SK-N-SH (cell line): ENCODE measurements at regions not wholly inside any gene's neighbourhood (a gene's known extent, or its start where the extent isn't known, plus 50 kb on each side); places are given as distances from the start of the nearest gene placed in this dataset.

Experiments used
- CTCF ChIA-PET: fragments of 300-600, 350-600 bp; formaldehyde crosslinking; extraction: SDS; loops from one replicate; lab custom pipeline; 2021; lab: Yijun Ruan, JAX
- POLR2A ChIA-PET: fragments of 350-600 bp; sonication (Branson Sonifier 250); formaldehyde crosslinking; extraction: SDS; loops from one replicate; lab custom pipeline; 2020; ENCODE audit warnings: antibody characterized with exemption, inconsistent platforms; lab: Yijun Ruan, JAX
- DNase-seq: peaks from one replicate; pipeline ENCODE4 v3.0.0; 2012
- H2AFZ ChIP-seq: fragments of 200-600 bp; sonication (generic); 2 replicates; pipeline ENCODE4 v1.8.1; 2016; ENCODE audit warnings: antibody characterized with exemption, mild to moderate bottlenecking, low read depth
- H3F3A ChIP-seq: fragments of 200-600 bp; sonication (generic); replicated peaks from 2 replicates; pipeline ENCODE3; 2016; ENCODE audit warnings: antibody characterized with exemption, mild to moderate bottlenecking; ENCODE audit not compliant: insufficient read depth
- H3K27ac ChIP-seq, 2 experiments: fragments of 200-500 bp in 1 of 2; fragments of 200-600 bp in 1 of 2; sonication (Bioruptor generic) in 1 of 2; sonication (generic), shearing (Covaris generic) in 1 of 2; 2 replicates each; pipeline versions ENCODE4 v1.5.1 to v1.6.1; 2014 to 2016; ENCODE audit warnings: low read depth in 2 of 2, inconsistent platforms in 1 of 2, low read length in 1 of 2, mild to moderate bottlenecking in 1 of 2, mixed read lengths in 1 of 2
- H3K27me3 ChIP-seq: fragments of 200-600 bp; sonication (generic), shearing (Covaris generic); 2 replicates; pipeline ENCODE4 v1.6.1; 2016; ENCODE audit warnings: mixed run types; ENCODE audit not compliant: insufficient read depth
- H3K36me3 ChIP-seq, 2 experiments: fragments of 200-500 bp in 1 of 2; fragments of 200-600 bp in 1 of 2; sonication (Bioruptor generic) in 1 of 2; sonication (generic) in 1 of 2; replicated peaks in 1 of 2; 2 replicates each; pipeline versions ENCODE3 to v1.5.1; 2014 to 2016; ENCODE audit warnings: low read length in 1 of 2, mild to moderate bottlenecking in 1 of 2; ENCODE audit not compliant: insufficient read depth in 2 of 2, control insufficient read depth in 1 of 2
- H3K4me1 ChIP-seq, 2 experiments: fragments of 200-500 bp in 1 of 2; fragments of 200-600 bp in 1 of 2; sonication (Bioruptor generic) in 1 of 2; sonication (generic), shearing (Covaris generic) in 1 of 2; 2 replicates each; pipeline versions ENCODE4 v1.5.1 to v1.6.1; 2014 to 2016; ENCODE audit warnings: low read depth in 1 of 2, low read length in 1 of 2, mixed run types in 1 of 2; ENCODE audit not compliant: insufficient read depth in 2 of 2, control insufficient read depth in 1 of 2
- H3K4me2 ChIP-seq: fragments of 200-600 bp; sonication (generic), shearing (Covaris generic); 2 replicates; pipeline ENCODE4 v1.6.1; 2017; ENCODE audit warnings: mixed run types
- H3K4me3 ChIP-seq, 2 experiments: fragments of 200-500 bp in 1 of 2; fragments of 200-600 bp in 1 of 2; sonication (Bioruptor generic) in 1 of 2; sonication (generic), shearing (Covaris generic) in 1 of 2; 2 replicates each; pipeline versions ENCODE4 v1.5.1 to v1.8.1; 2014 to 2016; ENCODE audit warnings: low read depth in 2 of 2, inconsistent platforms in 1 of 2, low read length in 1 of 2, mild to moderate bottlenecking in 1 of 2, mixed read lengths in 1 of 2, moderate library complexity in 1 of 2
- H3K79me2 ChIP-seq: fragments of 200-600 bp; sonication (generic); 2 replicates; pipeline ENCODE4 v1.8.1; 2017; ENCODE audit warnings: mild to moderate bottlenecking; ENCODE audit not compliant: insufficient read depth
- H3K9ac ChIP-seq: fragments of 200-600 bp; sonication (generic); 2 replicates; pipeline ENCODE4 v1.6.1; 2017; ENCODE audit warnings: mixed run types
- H3K9me2 ChIP-seq: fragments of 200-600 bp; sonication (generic); 2 replicates; pipeline ENCODE4 v1.6.1; 2017; ENCODE audit warnings: mixed run types
- H3K9me3 ChIP-seq: fragments of 200-600 bp; sonication (generic); 2 replicates; pipeline ENCODE4 v1.6.1; 2017; ENCODE audit warnings: mixed run types, mild to moderate bottlenecking, moderate library complexity
- H4K20me1 ChIP-seq: fragments of 200-600 bp; sonication (generic); 2 replicates; pipeline ENCODE4 v1.6.1; 2017; ENCODE audit warnings: mild to moderate bottlenecking, mixed run types; ENCODE audit not compliant: insufficient read depth
- EP300 ChIP-seq, 2 experiments: IDR thresholded peaks; 2 replicates each; pipeline versions ENCODE4 v1.4.0 to v1.6.1; 2012; ENCODE audit warnings: borderline replicate concordance in 1 of 2, low read depth in 1 of 2, low read length in 1 of 2
- GABPA ChIP-seq: IDR thresholded peaks from 2 replicates; pipeline ENCODE4 v1.4.0; 2012; ENCODE audit warnings: low read depth, mild to moderate bottlenecking
- IRF3 ChIP-seq: fragments of 150-350 bp; IDR thresholded peaks from 2 replicates; pipeline ENCODE4 v1.6.1; 2016; ENCODE audit warnings: mild to moderate bottlenecking, low read depth, low read length
- NRF1 ChIP-seq: IDR thresholded peaks from 2 replicates; pipeline ENCODE4 v1.6.1; 2012; ENCODE audit warnings: low read depth, mild to moderate bottlenecking, low read length
- RAD21 ChIP-seq: IDR thresholded peaks from 2 replicates; pipeline ENCODE4 v1.6.1; 2012; ENCODE audit warnings: mild to moderate bottlenecking, low read length
- RCOR1 ChIP-seq: fragments of 150-350 bp; IDR thresholded peaks from 2 replicates; pipeline ENCODE4 v1.6.1; 2017; ENCODE audit warnings: antibody characterized with exemption, low read length
- REST ChIP-seq: IDR thresholded peaks from 2 replicates; pipeline ENCODE4 v1.6.1; 2012; ENCODE audit warnings: mild to moderate bottlenecking, low read depth, low read length, moderate library complexity
- RFX5 ChIP-seq: IDR thresholded peaks from 2 replicates; pipeline ENCODE4 v1.6.1; 2012; ENCODE audit warnings: mild to moderate bottlenecking, improper control_type of control experiment, low read length
- RXRA ChIP-seq: IDR thresholded peaks from 2 replicates; pipeline ENCODE4 v1.4.0; 2012; ENCODE audit warnings: low read depth, mild to moderate bottlenecking, borderline replicate concordance
- SIN3A ChIP-seq: IDR thresholded peaks from 2 replicates; pipeline ENCODE4 v1.6.1; 2012; ENCODE audit warnings: low read depth, mild to moderate bottlenecking, low read length, moderate library complexity, borderline replicate concordance
- TAF1 ChIP-seq: IDR thresholded peaks from 2 replicates; pipeline ENCODE4 v1.6.1; 2012; ENCODE audit warnings: low read depth, mild to moderate bottlenecking, low read length, moderate library complexity, borderline replicate concordance
- WGBS: methylation state at CpG from one replicate; pipeline ENCODE4 v1.1.6; 2017; ENCODE audit warnings: low lambda C conversion rate; 5-methylcytosine and 5-hydroxymethylcytosine counted together
- TF ChIP-seq, protein P1 (sequence below): fragments of 150-350 bp; IDR thresholded peaks from 2 replicates; pipeline ENCODE4 v1.6.1; 2017; ENCODE audit warnings: antibody characterized with exemption, low read length, low read depth, borderline replicate concordance

GRCh38 chr4:179586460-179586859 is 2144.2 kb upstream of the AGA start:
- WGBS, result 32% methylated on average over 7 of the region's 8 CpGs
- H3K9ac ChIP-seq, result no peak overlapping the region
- ChIA-PET POLR2A (no interaction called here), CTCF (no interaction called here)
- H2AFZ ChIP-seq, result peak overlapping the region; percentile 78; the same call in 1 of the 2 replicates
- TF ChIP-seq RFX5 (no peak), IRF3 (no peak), RXRA (no peak), RCOR1 (no peak), RAD21 (no peak), TAF1 (no peak), REST (no peak), SIN3A (no peak), NRF1 (no peak), GABPA (no peak), EP300 (IDR thresholded peaks at IDR 0.05; ENCODE audit: borderline replicate concordance in 1 of 2, low read depth in 1 of 2, low read length in 1 of 2) (no peak)
- TF ChIP-seq, protein P1, sequence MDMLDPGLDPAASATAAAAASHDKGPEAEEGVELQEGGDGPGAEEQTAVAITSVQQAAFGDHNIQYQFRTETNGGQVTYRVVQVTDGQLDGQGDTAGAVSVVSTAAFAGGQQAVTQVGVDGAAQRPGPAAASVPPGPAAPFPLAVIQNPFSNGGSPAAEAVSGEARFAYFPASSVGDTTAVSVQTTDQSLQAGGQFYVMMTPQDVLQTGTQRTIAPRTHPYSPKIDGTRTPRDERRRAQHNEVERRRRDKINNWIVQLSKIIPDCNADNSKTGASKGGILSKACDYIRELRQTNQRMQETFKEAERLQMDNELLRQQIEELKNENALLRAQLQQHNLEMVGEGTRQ, result no peak
- H4K20me1 ChIP-seq, result no peaks in the 10 kb centered on the region
- peaks cover 6% of the 10 kb centered on the region for H3F3A ChIP-seq
- peaks cover 3% of the 10 kb centered on the region; the same call in 1 of the 2 replicates for H3K9me2 ChIP-seq
- no peaks in the 10 kb centered on the region for H3K9me3 ChIP-seq
- H3K36me3 ChIP-seq, result no peaks in the 10 kb centered on the region
- H3K79me2 ChIP-seq, result no peaks in the 10 kb centered on the region
- H3K4me3 ChIP-seq, result no peak overlapping the region
- H3K4me2 ChIP-seq, result no peak overlapping the region
- no peaks in the 10 kb centered on the region; a peak in 1 of 4 replicates for H3K4me1 ChIP-seq
- H3K27ac ChIP-seq, result no peak overlapping the region
- no peaks in the 10 kb centered on the region for H3K27me3 ChIP-seq
- no peak for DNase-seq
